CD14-positive monocyte (primary cell): ENCODE measurements at regions not wholly inside any gene's neighbourhood (a gene's known extent, or its start where the extent isn't known, plus 50 kb on each side); places are given as distances from the start of the nearest gene placed in this dataset.

ENCODE experiments used
- DNase-seq, 3 donors: peaks; one replicate each; pipeline ENCODE4 v3.0.0-alpha.2; 2011 to 2022
- H2AFZ ChIP-seq: 2 replicates; pipeline ENCODE4 v1.6.0; 2012; ENCODE audit warnings: mild to moderate bottlenecking, low read depth, low read length, inconsistent platforms; ENCODE audit not compliant: insufficient read depth, poor library complexity, severe bottlenecking
- H3K27ac ChIP-seq, 2 donors: 1 replicate in 1 of 2; 2 replicates in 1 of 2; pipeline ENCODE4 v1.5.1; 2012 to 2013; ENCODE audit warnings: low read length in 2 of 2, control low read depth in 1 of 2, inconsistent platforms in 1 of 2, low read depth in 1 of 2, mild to moderate bottlenecking in 1 of 2
- H3K27me3 ChIP-seq, 2 donors: one replicate each; pipeline versions ENCODE4 v1.6.0 to v1.6.1; 2011 to 2013; ENCODE audit warnings: low read length in 2 of 2; ENCODE audit not compliant: control insufficient read depth in 2 of 2, insufficient read depth in 2 of 2
- H3K36me3 ChIP-seq, 2 donors: replicated peaks in 1 of 2; 1 replicate in 1 of 2; 2 replicates in 1 of 2; pipeline versions ENCODE4 v1.5.1 to v1.6.1; 2012 to 2013; ENCODE audit warnings: low read length in 2 of 2, control low read depth in 1 of 2, inconsistent platforms in 1 of 2, mild to moderate bottlenecking in 1 of 2; ENCODE audit not compliant: insufficient read depth in 2 of 2, control insufficient read depth in 1 of 2
- H3K4me1 ChIP-seq, 2 donors: 1 replicate in 1 of 2; 2 replicates in 1 of 2; pipeline versions ENCODE4 v1.5.1 to v1.6.1; 2012 to 2013; ENCODE audit warnings: low read length in 2 of 2, control low read depth in 1 of 2, inconsistent platforms in 1 of 2, mild to moderate bottlenecking in 1 of 2, moderate library complexity in 1 of 2; ENCODE audit not compliant: insufficient read depth in 2 of 2, control insufficient read depth in 1 of 2
- H3K4me2 ChIP-seq: replicated peaks from 2 replicates; pipeline ENCODE3; 2012; ENCODE audit warnings: low read length, moderate library complexity, mild to moderate bottlenecking; ENCODE audit not compliant: poor library complexity, severe bottlenecking; ENCODE audit errors: extremely low read depth
- H3K4me3 ChIP-seq, 3 experiments: fragments of 200-600 bp in 1 of 3; sonication (generic) in 1 of 3; replicated peaks in 1 of 3; 1 replicate in 2 of 3; 2 replicates in 1 of 3; pipeline ENCODE4 v1.5.1; 2011 to 2013; ENCODE audit warnings: low read length in 3 of 3, mild to moderate bottlenecking in 3 of 3, control low read depth in 2 of 3, low read depth in 2 of 3, inconsistent platforms in 1 of 3, moderate library complexity in 1 of 3
- H3K79me2 ChIP-seq: 2 replicates; pipeline ENCODE4 v1.6.0; 2012; ENCODE audit warnings: mild to moderate bottlenecking, control low read depth, inconsistent platforms, low read length, moderate library complexity; ENCODE audit not compliant: insufficient read depth
- H3K9ac ChIP-seq: 2 replicates; pipeline ENCODE4 v1.6.0; 2017; ENCODE audit warnings: low read length, mild to moderate bottlenecking; ENCODE audit not compliant: insufficient read depth, poor library complexity, severe bottlenecking
- H3K9me3 ChIP-seq, 2 donors: replicated peaks in 1 of 2; 1 replicate in 1 of 2; 2 replicates in 1 of 2; pipeline versions ENCODE4 v1.5.1 to v1.6.1; 2012 to 2013; ENCODE audit warnings: low read length in 2 of 2, control low read depth in 1 of 2; ENCODE audit not compliant: control insufficient read depth in 1 of 2, insufficient read depth in 1 of 2
- H4K20me1 ChIP-seq: 2 replicates; pipeline ENCODE4 v1.6.0; 2012; ENCODE audit warnings: mild to moderate bottlenecking, low read length, control low read depth, moderate library complexity; ENCODE audit not compliant: insufficient read depth
- H3K27ac Mint-ChIP-seq, 7 donors: one replicate each; pipeline ENCODE4 v1.8.0; 2020; ENCODE audit warnings: mild to moderate bottlenecking in 7 of 7, mixed read lengths in 7 of 7, moderate library complexity in 6 of 7, inconsistent platforms in 2 of 7
- H3K27me3 Mint-ChIP-seq, 3 donors: one replicate each; pipeline ENCODE4 v1.8.0; 2021 to 2022; ENCODE audit warnings: low read depth in 3 of 3, mild to moderate bottlenecking in 3 of 3, mixed read lengths in 3 of 3, moderate library complexity in 3 of 3, inconsistent platforms in 1 of 3
- H3K36me3 Mint-ChIP-seq, 2 donors: one replicate each; pipeline ENCODE4 v1.8.0; 2020; ENCODE audit warnings: mixed read lengths in 2 of 2, inconsistent platforms in 1 of 2, mild to moderate bottlenecking in 1 of 2
- H3K4me1 Mint-ChIP-seq: one replicate; pipeline ENCODE4 v1.8.0; 2020; ENCODE audit warnings: mild to moderate bottlenecking, mixed read lengths
- H3K4me3 Mint-ChIP-seq, 2 donors: one replicate each; pipeline ENCODE4 v1.8.0; 2020; ENCODE audit warnings: mild to moderate bottlenecking in 2 of 2, mixed read lengths in 2 of 2, moderate library complexity in 1 of 2
- H3K9me3 Mint-ChIP-seq, 7 donors: one replicate each; pipeline ENCODE4 v1.8.0; 2020 to 2022; ENCODE audit warnings: mixed read lengths in 7 of 7, mild to moderate bottlenecking in 6 of 7, moderate library complexity in 6 of 7, inconsistent platforms in 2 of 7
- WGBS: methylation state at CpG from one replicate; pipeline ENCODE4 v1.1.5; 2013; ENCODE audit warnings: missing lambda C conversion rate; ENCODE audit not compliant: insufficient coverage; 5-methylcytosine and 5-hydroxymethylcytosine counted together
- intact Hi-C, 2 donors: fragments of 100-400 bp; cut with micrococcal nuclease; formaldehyde crosslinking; loops; one replicate each; pipeline versions ENCODE4 v1.15.0 to v1.15.1; 2023
- TF ChIP-seq, protein P1 (sequence below): fragments of 200-600 bp; IDR thresholded peaks from one replicate; pipeline ENCODE4 v1.8.0; 2022; ENCODE audit warnings: antibody characterized with exemption, mild to moderate bottlenecking

DNA sequence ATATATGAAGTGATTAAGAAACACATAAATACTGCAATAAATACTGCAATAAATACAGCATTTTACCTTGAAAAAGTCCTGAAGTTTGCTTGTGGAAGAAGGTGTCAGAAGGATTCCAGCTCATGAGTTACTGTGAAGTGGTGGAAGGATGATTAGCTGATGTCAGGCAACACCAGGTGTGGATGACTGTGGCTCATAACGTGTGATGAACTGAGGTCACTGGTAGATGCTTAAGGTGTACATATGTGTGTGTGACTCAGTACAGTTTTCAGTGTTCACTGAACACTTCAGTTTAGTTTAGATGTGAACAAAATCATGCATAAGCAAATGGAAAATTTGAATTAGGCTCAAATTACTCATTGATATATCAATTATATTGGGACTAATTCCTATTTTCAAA is 1045.0 kb downstream of the NTRK3 start:
- Histone ChIP-seq H3K4me2 (no peak overlapping the region), H2AFZ (no peak overlapping the region), H4K20me1 (no peaks in the 10 kb centered on the region), H3K27ac (no peak overlapping the region), H3K4me1 (no peaks in the 10 kb centered on the region), H3K4me3 (no peak overlapping the region), H3K27me3 (no peaks in the 10 kb centered on the region), H3K9ac (no peak overlapping the region), H3K9me3 (peaks cover 0 to 3% of the 10 kb centered on the region in 2 donors), H3K79me2 (no peaks in the 10 kb centered on the region), H3K36me3 (no peaks in the 10 kb centered on the region)
- Mint-ChIP-seq H3K27ac (no peak overlapping the region), H3K9me3 (peaks cover 0 to 6% (median 5%) of the 10 kb centered on the region in 7 donors), H3K27me3 (no peaks in the 10 kb centered on the region), H3K4me3 (no peak overlapping the region), H3K4me1 (no peaks in the 10 kb centered on the region), H3K36me3 (no peaks in the 10 kb centered on the region)
- WGBS = 100% methylated on average over 1 of the region's 1 CpG
- no peak for DNase-seq
- intact Hi-C loops = no loop called here
- TF ChIP-seq, protein P1, sequence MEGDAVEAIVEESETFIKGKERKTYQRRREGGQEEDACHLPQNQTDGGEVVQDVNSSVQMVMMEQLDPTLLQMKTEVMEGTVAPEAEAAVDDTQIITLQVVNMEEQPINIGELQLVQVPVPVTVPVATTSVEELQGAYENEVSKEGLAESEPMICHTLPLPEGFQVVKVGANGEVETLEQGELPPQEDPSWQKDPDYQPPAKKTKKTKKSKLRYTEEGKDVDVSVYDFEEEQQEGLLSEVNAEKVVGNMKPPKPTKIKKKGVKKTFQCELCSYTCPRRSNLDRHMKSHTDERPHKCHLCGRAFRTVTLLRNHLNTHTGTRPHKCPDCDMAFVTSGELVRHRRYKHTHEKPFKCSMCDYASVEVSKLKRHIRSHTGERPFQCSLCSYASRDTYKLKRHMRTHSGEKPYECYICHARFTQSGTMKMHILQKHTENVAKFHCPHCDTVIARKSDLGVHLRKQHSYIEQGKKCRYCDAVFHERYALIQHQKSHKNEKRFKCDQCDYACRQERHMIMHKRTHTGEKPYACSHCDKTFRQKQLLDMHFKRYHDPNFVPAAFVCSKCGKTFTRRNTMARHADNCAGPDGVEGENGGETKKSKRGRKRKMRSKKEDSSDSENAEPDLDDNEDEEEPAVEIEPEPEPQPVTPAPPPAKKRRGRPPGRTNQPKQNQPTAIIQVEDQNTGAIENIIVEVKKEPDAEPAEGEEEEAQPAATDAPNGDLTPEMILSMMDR = no peak

DNA sequence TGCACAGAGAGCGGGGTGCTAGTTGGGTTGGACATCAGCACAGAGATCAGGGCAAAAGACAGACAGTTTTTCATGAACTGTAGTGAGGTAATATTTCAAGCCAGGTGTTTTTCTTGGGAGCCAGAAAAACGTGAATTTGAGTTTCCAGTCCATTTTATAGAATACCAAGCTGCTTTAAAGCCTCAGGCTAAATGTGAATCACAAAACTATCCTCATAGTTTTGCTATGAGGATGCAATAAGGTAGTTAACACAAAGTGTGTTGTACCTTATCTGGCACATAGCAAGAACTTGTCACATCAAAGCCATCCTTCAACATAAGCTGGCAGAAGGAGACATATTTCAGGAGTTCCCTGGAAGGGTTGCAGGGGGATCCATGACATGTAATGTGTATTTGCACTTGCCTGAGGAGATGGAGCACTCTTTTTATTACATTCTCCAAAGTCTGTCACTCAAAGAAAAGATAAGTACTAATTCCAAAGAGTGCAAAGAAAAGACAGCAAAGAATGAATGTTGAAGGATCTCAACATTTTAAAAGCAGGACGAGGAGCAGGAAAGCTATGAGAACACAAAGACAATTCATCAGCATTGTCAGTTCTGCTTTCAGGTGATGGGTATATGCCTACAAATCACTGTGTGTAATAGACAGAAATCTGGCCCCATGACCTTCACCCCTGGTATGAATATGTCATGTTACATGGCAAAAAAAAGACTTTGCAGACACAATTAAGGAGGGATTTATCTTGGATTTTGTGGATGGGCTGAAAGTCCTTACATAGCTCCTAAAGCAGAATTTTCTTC is 1046.4 kb downstream of the NTRK3 start:
- H3K27ac Mint-ChIP-seq = no peak overlapping the region
- no peaks in the 10 kb centered on the region for H3K36me3 Mint-ChIP-seq
- no peak overlapping the region for H3K27ac ChIP-seq
- no peaks in the 10 kb centered on the region for H3K79me2 ChIP-seq
- no peaks in the 10 kb centered on the region for H3K36me3 ChIP-seq
- DNase-seq = no peak
- 100% methylated on average over 1 of the region's 3 CpGs for WGBS
- peaks cover 0 to 6% (median 5%) of the 10 kb centered on the region in 7 donors for H3K9me3 Mint-ChIP-seq
- H3K9ac ChIP-seq = no peak overlapping the region
- TF ChIP-seq, protein P1 = no peak
- H3K4me2 ChIP-seq = no peak overlapping the region
- no peaks in the 10 kb centered on the region for H3K27me3 Mint-ChIP-seq
- H4K20me1 ChIP-seq = no peaks in the 10 kb centered on the region
- no peaks in the 10 kb centered on the region for H3K4me1 Mint-ChIP-seq
- H3K4me3 ChIP-seq = no peak overlapping the region
- H3K27me3 ChIP-seq = no peaks in the 10 kb centered on the region
- no peaks in the 10 kb centered on the region for H3K4me1 ChIP-seq
- H3K9me3 ChIP-seq = peaks cover 0 to 3% of the 10 kb centered on the region in 2 donors
- no peak overlapping the region for H2AFZ ChIP-seq
- H3K4me3 Mint-ChIP-seq = no peak overlapping the region
- intact Hi-C loops = no loop called here
